HUES6 (cell line): ENCODE measurements at regions not wholly inside any gene's neighbourhood (a gene's known extent, or its start where the extent isn't known, plus 50 kb on each side); places are given as distances from the start of the nearest gene placed in this dataset.
"Not testable (repeated sequence)": the region's sequence is repeated elsewhere in the genome, so short reads cannot be mapped to it uniquely, and the experiment has no call there.

Source experiments
- H3K27ac ChIP-seq: 2 replicates; pipeline ENCODE4 v1.7.0; 2013; ENCODE audit warnings: low read depth, mild to moderate bottlenecking, low read length, inconsistent platforms
- H3K27me3 ChIP-seq: 2 replicates; pipeline ENCODE4 v1.6.1; 2013; ENCODE audit warnings: low read length; ENCODE audit not compliant: control insufficient read depth, insufficient read depth
- H3K36me3 ChIP-seq: 2 replicates; pipeline ENCODE4 v1.6.1; 2013; ENCODE audit warnings: low read length; ENCODE audit not compliant: control insufficient read depth, insufficient read depth
- H3K4me1 ChIP-seq: 2 replicates; pipeline ENCODE4 v1.6.1; 2013; ENCODE audit warnings: low read length; ENCODE audit not compliant: control insufficient read depth, insufficient read depth
- H3K4me3 ChIP-seq: 2 replicates; pipeline ENCODE4 v1.5.1; 2013; ENCODE audit warnings: low read depth, low read length
- H3K9ac ChIP-seq: one replicate; pipeline ENCODE4 v1.6.1; 2013; ENCODE audit warnings: mild to moderate bottlenecking, low read length
- H3K9me3 ChIP-seq: 2 replicates; pipeline ENCODE4 v1.6.1; 2013; ENCODE audit warnings: low read depth, low read length; ENCODE audit not compliant: control insufficient read depth, insufficient read depth

DNA sequence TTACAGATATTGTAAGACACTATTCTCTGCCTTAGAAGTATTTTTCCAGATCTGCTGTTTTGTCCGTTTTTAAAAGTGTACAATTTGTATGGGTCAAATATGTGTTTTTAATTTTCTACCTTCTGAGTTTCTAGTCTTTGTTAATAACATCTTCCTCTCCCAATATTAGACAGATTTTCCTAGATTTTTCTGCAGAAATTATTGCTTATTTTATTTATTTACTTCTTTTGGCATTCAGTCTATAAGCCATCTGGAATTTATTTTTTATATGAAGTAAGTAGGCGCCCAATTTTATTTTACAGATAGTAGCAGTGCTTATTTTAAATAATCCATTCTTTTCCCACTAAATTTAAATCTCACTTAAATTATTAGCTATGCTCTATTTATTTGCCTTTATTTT is 103.1 kb upstream of the PLEKHG1 start:
- Histone ChIP-seq H3K27ac (no peak overlapping the region), H3K36me3 (no peaks in the 10 kb centered on the region), H3K4me1 (no peaks in the 10 kb centered on the region), H3K4me3 (no peak overlapping the region), H3K9ac (no peak overlapping the region), H3K9me3 (peaks cover 14% of the 10 kb centered on the region), H3K27me3 (no peaks in the 10 kb centered on the region)

DNA sequence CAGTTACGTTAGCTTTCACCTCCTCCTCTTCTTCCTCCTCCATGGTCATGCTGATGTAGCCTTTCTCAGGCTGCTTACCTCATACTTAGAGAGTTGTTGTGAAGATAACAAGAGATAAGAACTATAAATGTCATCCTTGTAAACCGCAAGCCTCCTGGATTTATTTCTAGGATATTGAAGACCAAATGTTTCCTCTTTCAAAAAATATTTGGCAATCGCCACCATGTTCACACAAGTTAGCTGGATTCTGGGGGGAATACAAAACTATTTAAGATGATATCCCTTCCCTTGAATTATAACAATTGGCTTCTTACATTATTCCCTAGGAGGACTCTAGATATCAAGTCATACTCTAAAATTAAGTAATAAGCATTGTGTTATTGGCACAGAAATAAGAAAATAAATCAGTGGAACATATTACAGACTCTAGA is 99.8 kb upstream of the PLEKHG1 start:
- no peak overlapping the region for H3K4me3 ChIP-seq
- H3K9ac ChIP-seq, result no peak overlapping the region
- no peaks in the 10 kb centered on the region for H3K27me3 ChIP-seq

GRCh38 chr6:150500568-150500967 is 99.1 kb upstream of the PLEKHG1 start:
- not testable (repeated sequence) for H3K4me1 ChIP-seq, H3K27ac ChIP-seq, H3K36me3 ChIP-seq, H3K27me3 ChIP-seq, H3K4me3 ChIP-seq, H3K9me3 ChIP-seq, H3K9ac ChIP-seq

More for the DNA sequence above, 99.8 kb upstream of the PLEKHG1 start:
- Histone ChIP-seq H3K27ac (no peak overlapping the region), H3K36me3 (no peaks in the 10 kb centered on the region), H3K9me3 (0 out of 2 replicates have a peak, but pooled peaks cover 3% of the 10 kb centered on the region), H3K4me1 (no peaks in the 10 kb centered on the region)

DNA sequence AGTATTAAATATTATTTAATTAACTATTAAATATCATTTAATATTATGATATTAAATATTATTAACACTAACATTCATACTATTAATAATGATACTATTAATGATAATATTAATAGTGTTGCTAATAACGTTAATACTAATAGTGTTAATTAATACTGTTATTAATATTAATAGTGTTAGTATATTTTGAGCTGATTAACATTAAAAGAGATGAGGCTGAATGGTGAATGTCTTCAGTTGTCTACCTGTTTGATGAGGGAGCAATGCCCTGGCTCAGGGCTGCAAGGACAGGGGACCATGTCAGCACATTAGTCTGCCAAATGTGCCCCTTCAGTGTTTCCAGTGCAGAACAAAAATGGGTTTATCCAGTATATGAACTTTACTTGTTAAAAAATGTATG is 96.6 kb upstream of the PLEKHG1 start:
- no peaks in the 10 kb centered on the region for H3K36me3 ChIP-seq
- H3K9ac ChIP-seq, result no peak overlapping the region
- no peaks in the 10 kb centered on the region for H3K27me3 ChIP-seq
- 0 out of 2 replicates have a peak, but pooled peaks cover 3% of the 10 kb centered on the region for H3K9me3 ChIP-seq
- H3K27ac ChIP-seq, result no peak overlapping the region
- H3K4me3 ChIP-seq, result no peak overlapping the region
- H3K4me1 ChIP-seq, result no peaks in the 10 kb centered on the region

DNA sequence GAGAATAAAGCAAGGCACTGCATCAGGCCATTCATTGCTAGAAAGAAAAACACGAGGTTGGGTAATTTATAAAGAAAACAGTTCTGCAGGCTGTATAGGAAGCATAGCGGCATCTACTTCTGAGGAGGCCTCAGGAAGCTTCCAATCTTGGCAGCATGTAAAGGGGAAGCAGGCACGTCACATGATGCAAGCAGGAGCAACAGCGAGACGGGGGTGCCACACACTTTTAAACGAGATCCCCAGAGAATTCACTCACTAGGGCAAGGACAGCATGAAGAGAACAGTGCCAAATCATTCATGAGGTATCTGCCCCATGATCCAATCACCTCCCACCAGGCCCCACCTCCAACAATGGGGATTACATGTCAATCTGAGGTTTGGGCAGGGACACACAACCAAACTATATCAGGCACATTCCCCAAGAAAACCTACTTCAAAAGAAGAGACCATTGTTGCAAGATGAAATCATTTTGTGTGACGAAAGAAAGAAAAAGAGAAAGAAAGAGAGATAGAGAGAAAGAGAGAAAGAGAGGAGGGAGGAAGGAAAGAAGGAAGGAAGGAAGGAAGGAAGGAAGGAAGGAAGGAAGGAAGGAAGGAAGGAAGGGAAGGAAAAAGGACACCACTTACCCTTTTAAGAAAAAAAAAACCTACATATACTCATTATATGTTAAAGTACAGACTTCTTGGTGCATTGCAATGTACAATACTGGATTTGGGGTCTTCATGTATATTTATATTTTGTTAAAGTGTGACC is 95.9 kb upstream of the PLEKHG1 start:
- H3K27ac ChIP-seq, result no peak overlapping the region
- no peaks in the 10 kb centered on the region for H3K27me3 ChIP-seq
- no peak overlapping the region for H3K4me3 ChIP-seq
- H3K9ac ChIP-seq, result no peak overlapping the region
- H3K4me1 ChIP-seq, result no peaks in the 10 kb centered on the region
- 0 out of 2 replicates have a peak, but pooled peaks cover 3% of the 10 kb centered on the region for H3K9me3 ChIP-seq
- no peaks in the 10 kb centered on the region for H3K36me3 ChIP-seq

DNA sequence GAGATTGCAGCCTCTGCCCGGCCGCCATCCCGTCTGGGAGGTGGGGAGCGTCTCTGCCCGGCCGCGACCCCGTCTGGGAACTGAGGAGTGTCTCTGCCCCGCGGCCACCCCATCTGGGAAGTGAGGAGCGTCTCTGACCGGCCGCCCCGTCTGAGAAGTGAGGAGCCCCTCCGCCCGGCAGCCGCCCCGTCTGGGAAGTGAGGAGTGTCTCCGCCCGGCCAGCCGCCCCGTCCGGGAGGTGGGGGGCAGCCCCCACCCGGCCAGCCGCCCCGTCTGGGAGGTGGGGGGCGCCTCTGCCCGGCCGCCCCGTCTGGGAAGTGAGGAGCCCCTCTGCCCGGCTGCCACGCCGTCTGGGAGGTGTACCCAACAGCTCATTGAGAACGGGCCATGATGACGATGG is 92.3 kb upstream of the PLEKHG1 start:
- H3K4me3 ChIP-seq, H3K9me3 ChIP-seq, H3K27ac ChIP-seq, H3K4me1 ChIP-seq, H3K27me3 ChIP-seq, H3K9ac ChIP-seq, H3K36me3 ChIP-seq: not testable (repeated sequence)

DNA sequence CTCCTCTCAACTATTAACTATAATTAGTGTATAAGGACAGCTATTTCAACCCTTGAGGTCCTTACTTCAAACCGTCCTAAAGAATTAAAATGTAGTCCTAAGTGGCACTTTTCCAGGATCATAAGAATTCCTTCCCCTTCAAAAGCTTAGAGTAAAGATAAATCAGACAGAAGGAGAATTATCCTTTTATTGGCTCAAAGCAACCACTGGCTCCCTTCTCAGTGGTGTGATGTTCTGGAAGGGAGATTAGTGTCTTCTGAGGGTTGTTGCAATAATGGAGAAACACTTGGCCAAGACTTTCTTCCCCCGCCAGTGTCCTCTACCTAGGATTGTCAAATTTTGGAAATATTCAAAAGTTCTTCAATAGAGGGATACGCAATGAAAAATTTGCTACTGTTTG is 89.1 kb upstream of the PLEKHG1 start:
- H3K4me1 ChIP-seq, result no peaks in the 10 kb centered on the region
- H3K9me3 ChIP-seq, result no peaks in the 10 kb centered on the region
- H3K27me3 ChIP-seq, result no peaks in the 10 kb centered on the region
- H3K36me3 ChIP-seq, result no peaks in the 10 kb centered on the region
- no peak overlapping the region for H3K9ac ChIP-seq
- H3K27ac ChIP-seq, result no peak overlapping the region
- no peak overlapping the region for H3K4me3 ChIP-seq

DNA sequence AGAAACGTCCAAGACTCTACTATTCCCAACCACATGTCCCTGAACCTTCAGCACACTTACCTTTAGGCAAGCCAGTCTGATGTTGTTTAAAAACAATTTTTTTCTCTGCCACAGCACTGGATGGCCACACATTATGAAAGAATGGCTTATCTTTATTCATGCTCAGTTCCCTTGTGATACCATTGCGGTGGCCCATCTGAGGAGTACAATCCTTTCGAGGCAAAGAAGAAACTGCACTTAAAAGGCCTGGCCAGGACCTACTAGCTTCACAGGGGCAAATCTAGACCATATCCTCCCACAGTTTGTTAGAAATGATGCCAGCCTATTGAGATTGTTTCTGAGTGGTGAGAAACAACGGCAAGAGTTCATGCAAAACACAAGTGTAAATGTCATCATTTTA is 88.4 kb upstream of the PLEKHG1 start:
- Histone ChIP-seq H3K9me3 (no peaks in the 10 kb centered on the region), H3K27ac (no peak overlapping the region), H3K9ac (no peak overlapping the region), H3K4me1 (no peaks in the 10 kb centered on the region), H3K27me3 (no peaks in the 10 kb centered on the region), H3K4me3 (no peak overlapping the region), H3K36me3 (no peaks in the 10 kb centered on the region)

DNA sequence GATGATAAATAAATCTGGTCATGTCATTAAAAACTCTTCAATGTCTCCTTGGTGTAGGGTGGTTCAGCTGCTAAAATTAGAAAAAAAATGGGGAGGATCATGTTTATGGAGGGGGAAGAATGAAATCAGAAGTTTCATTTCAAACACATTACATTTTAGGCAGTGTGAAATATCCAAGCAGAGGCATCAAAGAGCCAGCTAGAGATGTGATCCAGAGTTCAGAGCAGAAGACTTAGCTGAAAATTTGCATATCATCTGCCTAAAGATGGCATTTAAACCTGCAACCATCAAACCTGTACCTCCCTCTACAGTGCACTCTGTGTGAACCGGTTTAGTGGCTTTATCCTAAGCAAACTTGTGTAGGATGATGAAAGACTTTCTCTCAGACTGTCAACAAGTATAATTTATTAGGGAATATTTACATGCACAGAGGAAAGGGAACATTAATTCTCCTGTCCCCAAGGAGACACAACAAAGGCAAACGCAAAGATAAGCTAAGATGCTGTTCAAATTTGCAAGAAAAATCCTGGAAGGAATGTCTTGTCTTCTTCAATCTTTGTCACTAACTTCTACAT is 84.8 kb upstream of the PLEKHG1 start:
- H3K27me3 ChIP-seq, result no peaks in the 10 kb centered on the region
- no peak overlapping the region for H3K27ac ChIP-seq
- H3K4me1 ChIP-seq, result no peaks in the 10 kb centered on the region
- H3K36me3 ChIP-seq, result no peaks in the 10 kb centered on the region
- H3K4me3 ChIP-seq, result no peak overlapping the region
- no peaks in the 10 kb centered on the region for H3K9me3 ChIP-seq
- no peak overlapping the region for H3K9ac ChIP-seq

DNA sequence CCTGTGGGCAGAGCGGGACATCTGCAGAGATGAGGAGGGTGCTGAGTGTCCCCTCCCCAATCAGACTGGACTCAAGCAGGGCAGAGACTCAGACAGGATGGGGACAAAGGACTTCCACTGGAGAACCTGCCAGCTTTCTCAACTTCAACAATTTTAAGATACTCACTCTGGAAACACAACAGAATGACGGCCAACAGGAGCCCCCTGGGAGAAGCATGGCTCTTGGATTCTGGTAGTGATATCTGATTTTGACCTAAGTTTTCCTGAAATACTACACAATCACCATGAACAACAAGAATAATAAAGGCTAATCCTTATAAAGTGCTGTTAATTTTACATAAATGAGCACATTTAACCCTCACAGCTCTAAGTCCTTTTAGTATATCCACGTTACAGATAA is 83.5 kb upstream of the PLEKHG1 start:
- Histone ChIP-seq H3K4me3 (no peak overlapping the region), H3K27ac (no peak overlapping the region), H3K27me3 (no peaks in the 10 kb centered on the region), H3K9ac (no peak overlapping the region), H3K36me3 (no peaks in the 10 kb centered on the region), H3K4me1 (no peaks in the 10 kb centered on the region), H3K9me3 (no peaks in the 10 kb centered on the region)

- no peaks in the 10 kb centered on the region for H3K4me1 ChIP-seq
- no peak overlapping the region for H3K4me3 ChIP-seq
- H3K36me3 ChIP-seq, result no peaks in the 10 kb centered on the region
- H3K27ac ChIP-seq, result no peak overlapping the region
- no peaks in the 10 kb centered on the region for H3K27me3 ChIP-seq
- H3K9ac ChIP-seq, result no peak overlapping the region
- no peaks in the 10 kb centered on the region for H3K9me3 ChIP-seq
Observed at GRCh38 chr6:150517175-150517574, 82.5 kb upstream of the PLEKHG1 start.
